Fibroblast of gingiva (primary cell): ENCODE measurements at regions not wholly inside any gene's neighbourhood (a gene's known extent, or its start where the extent isn't known, plus 50 kb on each side); places are given as distances from the start of the nearest gene placed in this dataset.

Experiments
- DNase-seq: peaks from one replicate; pipeline ENCODE4 v3.0.0-alpha.2; 2011; ENCODE audit warnings: low read depth

GRCh38 chr15:58271410-58271809 lies 133.2 kb downstream of the AQP9 start:
- no peak for DNase-seq

DNA sequence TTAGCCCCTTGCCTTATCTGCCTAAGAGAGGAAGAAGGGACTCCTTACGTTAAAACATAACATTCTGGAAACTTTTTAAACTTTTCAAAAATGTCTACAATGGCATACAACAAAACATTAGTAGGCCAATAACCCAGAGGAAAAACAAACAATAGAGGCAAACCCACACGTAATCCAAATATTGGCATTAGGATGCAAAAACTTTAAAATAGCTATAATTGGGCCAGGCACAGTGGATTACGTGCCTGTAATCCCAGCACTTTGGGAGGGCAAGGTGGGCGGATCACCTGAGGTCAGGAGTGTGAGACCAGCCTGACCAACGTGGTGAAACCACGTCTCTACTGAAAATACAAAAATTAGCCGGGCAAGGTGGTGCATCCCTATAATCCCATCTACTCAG lies 134.9 kb downstream of the AQP9 start:
- DNase-seq = no peak

DNA sequence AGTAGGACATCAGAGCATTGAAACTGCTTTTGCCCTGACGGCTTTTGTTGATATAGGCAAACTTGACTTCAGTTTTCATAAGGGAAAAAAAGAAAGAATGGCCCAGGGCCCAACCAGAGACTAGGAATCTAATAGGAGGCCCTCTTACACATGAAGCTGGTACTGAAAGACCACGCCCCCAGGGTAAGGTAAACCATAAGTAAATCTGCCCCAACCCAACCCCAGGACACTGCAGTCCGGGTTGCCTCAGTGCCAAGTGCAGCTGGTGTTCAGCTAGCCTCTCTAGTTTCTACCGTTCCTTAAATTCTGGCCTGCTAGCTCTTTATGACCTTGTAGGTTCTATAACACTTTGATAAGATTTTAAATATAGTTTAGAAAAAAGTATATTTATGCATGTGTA lies 136.7 kb downstream of the AQP9 start:
- DNase-seq = no peak

GRCh38 chr15:58275785-58276184 lies 137.6 kb downstream of the AQP9 start:
- no peak for DNase-seq

GRCh38 chr15:58276924-58277323 lies 138.7 kb downstream of the AQP9 start:
- DNase-seq = no peak

DNA sequence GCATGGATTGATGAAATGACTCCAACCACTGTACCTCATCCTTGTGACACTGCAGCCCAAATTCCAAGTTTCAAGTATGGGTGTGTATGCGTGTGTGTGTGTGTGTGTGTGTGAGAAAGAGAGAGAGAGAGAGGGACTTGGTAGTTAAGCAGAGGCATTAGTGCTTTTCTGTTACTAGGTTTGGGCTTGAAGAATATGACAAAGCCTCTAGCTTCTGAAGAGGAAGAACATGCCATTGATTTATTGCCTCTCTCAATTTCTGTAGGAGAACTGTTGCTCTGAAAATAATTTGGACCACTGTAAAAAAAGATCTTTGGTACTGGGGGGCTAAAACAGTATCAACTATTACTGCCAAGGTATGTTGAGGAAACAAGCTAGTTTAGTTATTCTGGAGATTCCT lies 139.2 kb downstream of the AQP9 start:
- no peak for DNase-seq

GRCh38 chr15:58279106-58279505 lies 140.9 kb downstream of the AQP9 start:
- DNase-seq = no peak

GRCh38 chr15:58279654-58280053 lies 141.5 kb downstream of the AQP9 start:
- DNase-seq = no peak

DNA sequence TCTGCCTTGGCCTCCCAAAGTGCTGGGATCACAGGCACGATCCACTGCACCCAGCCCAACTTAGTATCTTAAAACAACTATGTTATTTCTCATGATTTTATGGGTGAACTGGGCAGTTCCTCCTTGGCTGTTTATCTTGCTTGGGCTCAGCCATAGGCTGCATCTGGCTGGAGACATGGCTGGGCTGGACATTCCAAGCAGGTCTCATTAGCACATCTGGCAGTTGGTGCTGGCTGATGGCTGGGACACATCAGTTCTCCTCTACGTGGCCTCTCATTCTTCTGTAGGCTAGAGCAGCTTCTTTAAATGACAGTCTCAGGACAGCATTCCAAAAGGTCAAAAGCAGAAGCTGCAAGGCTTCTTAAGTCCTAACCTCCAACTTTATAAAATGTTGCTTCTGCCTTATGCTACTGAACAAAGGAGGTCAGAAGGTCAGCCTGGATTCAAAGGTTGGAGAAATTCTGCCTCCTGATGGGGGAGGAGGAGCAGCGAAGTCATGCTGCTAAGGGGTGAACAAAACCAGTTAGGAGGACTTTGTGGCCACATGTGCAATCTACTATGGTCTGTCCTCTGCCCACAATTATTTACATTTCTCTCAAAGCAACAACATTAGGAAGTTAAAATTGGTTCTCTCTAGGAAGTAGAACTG lies 144.0 kb downstream of the AQP9 start:
- peak; percentile 20 for DNase-seq

- no peak for DNase-seq
These were observed 145.1 kb downstream of the AQP9 start for GRCh38 chr15:58283302-58283701.

DNA sequence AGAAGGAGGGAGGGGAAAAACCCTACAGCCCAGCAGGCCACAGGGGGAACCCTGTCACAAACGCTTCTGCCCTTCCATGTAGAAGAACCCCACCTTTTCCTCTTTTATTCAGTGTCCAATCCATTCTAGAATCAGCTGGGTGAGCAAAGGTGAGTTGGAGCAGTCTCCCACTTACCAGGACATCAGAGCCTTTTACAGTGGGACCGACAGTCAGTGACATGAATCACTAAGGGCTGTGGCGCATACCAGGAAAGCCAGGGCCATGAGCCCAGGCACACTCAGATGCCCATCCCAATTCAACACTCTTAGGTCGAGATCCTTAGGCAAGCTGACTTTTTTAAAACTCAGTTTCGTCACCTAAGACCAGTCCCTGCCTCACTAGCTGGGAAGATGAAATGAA lies 146.1 kb downstream of the AQP9 start:
- DNase-seq = no peak

- no peak for DNase-seq
These were observed 146.4 kb upstream of the LIPC start for GRCh38 chr15:58285212-58285920.

DNA sequence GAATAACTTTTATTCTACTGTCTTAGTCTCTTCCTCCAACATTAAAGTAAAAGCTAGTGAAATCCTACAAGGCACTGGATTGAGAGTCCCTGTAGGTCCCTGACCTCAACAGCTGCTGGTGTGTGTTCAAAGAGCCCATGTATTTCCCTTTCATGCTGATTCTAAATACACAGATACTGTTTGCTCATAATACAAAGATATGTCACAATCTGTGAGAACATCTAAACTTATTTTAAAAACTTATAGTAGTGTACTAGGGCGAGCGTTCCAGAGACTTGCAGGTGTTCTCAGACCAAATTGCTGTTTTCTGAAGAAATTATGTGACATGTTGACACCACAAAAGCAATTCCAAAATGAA lies 145.9 kb upstream of the LIPC start:
- no peak for DNase-seq

DNA sequence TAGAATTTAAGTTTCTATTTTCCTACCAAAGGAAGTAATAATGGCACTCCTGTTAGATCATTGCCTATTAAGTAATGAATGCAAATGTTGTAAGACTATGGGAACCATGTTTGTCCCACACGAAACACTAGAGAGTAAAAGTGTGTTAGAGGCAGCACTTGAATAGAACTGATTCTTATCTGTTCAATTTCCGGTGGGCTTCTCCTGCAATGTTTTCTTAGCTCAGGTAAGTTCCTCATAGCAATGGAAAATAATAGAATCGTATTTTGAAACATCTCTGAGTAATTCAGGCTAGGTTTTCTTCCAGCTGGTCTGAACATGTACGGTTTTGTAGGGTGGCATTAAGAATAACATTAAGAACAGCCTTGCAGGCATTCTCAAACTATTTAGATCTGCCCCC lies 145.3 kb upstream of the LIPC start:
- no peak for DNase-seq

- no peak for DNase-seq
These were observed 143.9 kb upstream of the LIPC start for GRCh38 chr15:58287891-58288290.

- no peak for DNase-seq
These were observed 143.2 kb upstream of the LIPC start for GRCh38 chr15:58288592-58288991.

- no peak for DNase-seq
These were observed 139.9 kb upstream of the LIPC start for GRCh38 chr15:58291848-58292247.

- no peak for DNase-seq
These were observed 139.0 kb upstream of the LIPC start for GRCh38 chr15:58292751-58293175.

DNA sequence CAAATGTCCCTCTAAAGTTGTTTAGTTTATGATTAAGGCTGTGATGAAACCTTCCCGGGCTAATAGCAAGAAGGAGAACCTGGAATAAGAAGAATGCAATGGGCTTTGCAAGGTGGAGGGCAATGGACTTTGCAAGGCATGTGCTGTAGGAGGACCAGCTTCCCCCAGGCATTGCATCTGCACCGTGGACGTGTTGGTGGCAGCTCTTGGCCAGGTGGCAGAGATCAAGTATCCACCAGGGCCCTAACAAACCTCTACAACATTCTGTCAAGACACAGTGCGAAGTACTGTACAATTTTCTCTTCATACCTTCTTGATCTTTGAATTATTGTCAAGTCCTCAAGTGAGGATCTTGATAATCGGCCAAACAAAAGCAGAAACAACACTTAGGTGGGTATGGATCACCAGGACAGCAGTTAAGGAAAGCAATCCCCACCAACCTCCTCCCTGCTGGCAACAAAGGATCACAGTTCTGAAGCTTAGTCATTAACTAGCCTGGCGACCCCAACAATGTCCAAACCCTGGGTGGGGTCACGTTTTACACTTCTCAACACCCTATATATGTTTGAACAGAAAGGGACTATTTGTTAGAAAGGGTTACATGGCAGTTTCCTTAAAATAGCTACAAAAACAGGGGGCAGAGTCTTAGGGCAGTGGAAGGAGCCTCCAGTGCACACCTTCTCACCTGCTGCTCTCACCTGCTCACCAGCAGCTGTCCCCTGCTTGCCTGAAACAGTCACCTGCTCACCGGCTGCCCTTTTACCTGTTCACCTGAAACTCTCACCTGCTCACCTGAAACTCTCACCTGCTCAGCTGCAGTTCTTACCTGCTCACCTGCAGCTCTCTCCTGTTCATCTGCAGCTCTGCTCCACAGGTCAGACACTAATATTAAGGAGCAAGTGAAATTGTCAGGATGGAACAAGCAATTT lies 137.9 kb upstream of the LIPC start:
- DNase-seq = no peak

GRCh38 chr15:58294681-58295254 lies 137.0 kb upstream of the LIPC start:
- no peak for DNase-seq

DNA sequence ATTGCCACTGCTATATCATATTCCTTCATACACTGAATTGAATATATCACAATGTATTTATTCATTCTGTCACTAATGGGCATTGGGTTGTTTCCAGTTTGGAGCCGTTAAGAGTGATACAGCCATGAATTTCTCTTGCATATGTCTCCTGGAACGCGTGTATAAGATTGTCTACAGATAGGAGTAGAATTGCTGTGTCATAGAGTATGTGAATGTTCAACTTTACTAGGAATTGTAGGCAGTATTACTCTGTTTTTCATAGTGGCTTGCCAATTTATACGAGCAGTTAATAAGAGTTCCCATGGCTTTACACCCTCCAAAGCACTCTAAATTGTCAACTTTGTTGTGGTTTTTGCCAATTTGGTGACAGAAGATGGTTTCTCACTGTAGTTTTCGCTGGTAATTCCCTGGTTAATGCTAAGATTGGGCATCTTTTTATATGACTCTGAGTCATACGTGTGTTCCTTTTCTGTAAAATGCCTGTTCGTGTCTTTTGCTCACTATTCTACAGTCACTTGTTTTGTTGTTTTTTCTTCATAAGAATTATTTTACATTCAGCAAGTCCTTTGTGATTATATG lies 136.1 kb upstream of the LIPC start:
- DNase-seq = no peak

- DNase-seq = no peak
These were observed 135.5 kb upstream of the LIPC start for GRCh38 chr15:58296276-58296675.
